WTC11 (cell line): ENCODE measurements at regions not wholly inside any gene's neighbourhood (a gene's known extent, or its start where the extent isn't known, plus 50 kb on each side); places are given as distances from the start of the nearest gene placed in this dataset.

Experiments
- ELF4 ChIP-seq: sonication (generic); formaldehyde crosslinking; IDR thresholded peaks from 2 replicates; pipeline ENCODE4 v1.8.1; 2022; ENCODE audit warnings: low read depth, mild to moderate bottlenecking, moderate library complexity, missing genetic modification reagents
- FOXJ3 ChIP-seq: sonication (generic); formaldehyde crosslinking; IDR thresholded peaks from 2 replicates; pipeline ENCODE4 v1.9.0; 2021; ENCODE audit warnings: missing genetic modification reagents, mild to moderate bottlenecking, borderline replicate concordance
- IRF2 ChIP-seq: sonication (generic); formaldehyde crosslinking; IDR thresholded peaks from 2 replicates; pipeline ENCODE4 v1.8.0; 2022; ENCODE audit warnings: low read depth, missing genetic modification reagents, borderline replicate concordance
- TEAD4 ChIP-seq: sonication (generic); formaldehyde crosslinking; IDR thresholded peaks from 2 replicates; pipeline ENCODE4 v1.8.0; 2022; ENCODE audit warnings: mild to moderate bottlenecking, missing genetic modification reagents
- ZNF232 ChIP-seq: sonication (generic); formaldehyde crosslinking; IDR thresholded peaks from 2 replicates; pipeline ENCODE4 v1.8.0; 2022; ENCODE audit warnings: mild to moderate bottlenecking, missing genetic modification reagents
- ZNF423 ChIP-seq: fragments of 250-450 bp; sonication (Bioruptor Pico); IDR thresholded peaks from 2 replicates; pipeline ENCODE4 v2.1.2; 2022; ENCODE audit warnings: mild to moderate bottlenecking, moderate library complexity
- ZNF671 ChIP-seq: fragments of 250-450 bp; sonication (Bioruptor Pico); IDR thresholded peaks from 2 replicates; pipeline ENCODE4 v1.8.0; 2021; ENCODE audit warnings: mild to moderate bottlenecking
- TF ChIP-seq, protein P1 (sequence below): fragments of 200-600 bp; IDR thresholded peaks from 2 replicates; pipeline ENCODE4 v1.8.0; 2022; ENCODE audit warnings: antibody characterized with exemption
- TF ChIP-seq, protein P2 (sequence below): sonication (generic); formaldehyde crosslinking; IDR thresholded peaks from 2 replicates; pipeline ENCODE4 v1.8.0; 2022; ENCODE audit warnings: mild to moderate bottlenecking, missing genetic modification reagents
- TF ChIP-seq, protein P3 (sequence below): sonication (generic); formaldehyde crosslinking; IDR thresholded peaks from 2 replicates; pipeline ENCODE4 v1.8.1; 2022; ENCODE audit warnings: low read depth, mild to moderate bottlenecking, moderate library complexity, missing genetic modification reagents, borderline replicate concordance
- TF ChIP-seq, protein P4 (sequence below): sonication (generic); formaldehyde crosslinking; IDR thresholded peaks from 2 replicates; pipeline ENCODE4 v1.8.1; 2023; ENCODE audit warnings: mild to moderate bottlenecking, moderate library complexity, missing genetic modification reagents
- TF ChIP-seq, protein P5 (sequence below): sonication (generic); formaldehyde crosslinking; conservative IDR thresholded peaks from 2 replicates; pipeline ENCODE4 v1.8.1; 2022; ENCODE audit warnings: mild to moderate bottlenecking, missing genetic modification reagents
- TF ChIP-seq, protein P6 (sequence below): sonication (generic); formaldehyde crosslinking; IDR thresholded peaks from 2 replicates; pipeline ENCODE4 v1.8.1; 2023; ENCODE audit warnings: mild to moderate bottlenecking, missing genetic modification reagents, moderate library complexity
- TF ChIP-seq, protein P7 (sequence below): sonication (generic); formaldehyde crosslinking; IDR thresholded peaks from 2 replicates; pipeline ENCODE4 v1.8.0; 2022; ENCODE audit warnings: missing genetic modification reagents

DNA sequence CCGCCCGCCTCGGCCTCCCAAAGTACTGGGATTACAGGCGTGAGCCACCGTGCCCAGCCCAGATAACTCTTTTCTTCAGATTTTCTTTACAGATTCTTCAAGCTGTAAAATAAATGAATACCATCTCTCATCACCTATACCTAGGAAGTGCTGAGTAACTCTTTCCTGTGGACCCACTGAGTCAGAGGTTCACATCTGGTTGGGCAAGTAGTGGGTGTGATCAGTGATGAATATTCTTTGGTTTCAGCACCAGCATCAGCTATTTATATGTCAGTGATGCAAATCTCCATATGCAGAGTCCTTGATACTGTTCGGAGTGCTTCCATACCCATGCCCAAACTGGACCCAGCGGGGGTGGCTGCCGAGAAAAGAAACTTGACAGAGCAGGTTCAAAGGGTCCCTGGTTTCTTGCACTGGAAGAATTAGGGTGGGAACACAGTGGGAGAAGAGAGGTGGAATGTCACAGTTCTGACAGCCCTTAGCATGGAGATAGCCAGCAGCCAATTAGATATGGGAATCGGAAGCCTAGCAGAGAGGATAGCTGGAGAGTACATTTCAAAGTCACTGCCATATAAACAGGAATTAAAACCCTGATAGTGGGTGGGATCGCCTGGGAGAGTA is 64.9 kb upstream of the DDR1 start:
- TF ChIP-seq, protein P1, sequence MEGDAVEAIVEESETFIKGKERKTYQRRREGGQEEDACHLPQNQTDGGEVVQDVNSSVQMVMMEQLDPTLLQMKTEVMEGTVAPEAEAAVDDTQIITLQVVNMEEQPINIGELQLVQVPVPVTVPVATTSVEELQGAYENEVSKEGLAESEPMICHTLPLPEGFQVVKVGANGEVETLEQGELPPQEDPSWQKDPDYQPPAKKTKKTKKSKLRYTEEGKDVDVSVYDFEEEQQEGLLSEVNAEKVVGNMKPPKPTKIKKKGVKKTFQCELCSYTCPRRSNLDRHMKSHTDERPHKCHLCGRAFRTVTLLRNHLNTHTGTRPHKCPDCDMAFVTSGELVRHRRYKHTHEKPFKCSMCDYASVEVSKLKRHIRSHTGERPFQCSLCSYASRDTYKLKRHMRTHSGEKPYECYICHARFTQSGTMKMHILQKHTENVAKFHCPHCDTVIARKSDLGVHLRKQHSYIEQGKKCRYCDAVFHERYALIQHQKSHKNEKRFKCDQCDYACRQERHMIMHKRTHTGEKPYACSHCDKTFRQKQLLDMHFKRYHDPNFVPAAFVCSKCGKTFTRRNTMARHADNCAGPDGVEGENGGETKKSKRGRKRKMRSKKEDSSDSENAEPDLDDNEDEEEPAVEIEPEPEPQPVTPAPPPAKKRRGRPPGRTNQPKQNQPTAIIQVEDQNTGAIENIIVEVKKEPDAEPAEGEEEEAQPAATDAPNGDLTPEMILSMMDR, result no peak
- TF ChIP-seq TEAD4 (no peak), IRF2 (CRISPR knock-in tag) (no peak), ELF4 (CRISPR knock-in tag) (no peak), ZNF232 (CRISPR knock-in tag) (no peak), ZNF423 (CRISPR knock-in tag) (no peak), FOXJ3 (CRISPR knock-in tag) (no peak), ZNF671 (no peak)
- TF ChIP-seq, protein P2, sequence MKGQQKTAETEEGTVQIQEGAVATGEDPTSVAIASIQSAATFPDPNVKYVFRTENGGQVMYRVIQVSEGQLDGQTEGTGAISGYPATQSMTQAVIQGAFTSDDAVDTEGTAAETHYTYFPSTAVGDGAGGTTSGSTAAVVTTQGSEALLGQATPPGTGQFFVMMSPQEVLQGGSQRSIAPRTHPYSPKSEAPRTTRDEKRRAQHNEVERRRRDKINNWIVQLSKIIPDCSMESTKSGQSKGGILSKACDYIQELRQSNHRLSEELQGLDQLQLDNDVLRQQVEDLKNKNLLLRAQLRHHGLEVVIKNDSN, result no peak
- TF ChIP-seq, protein P3, sequence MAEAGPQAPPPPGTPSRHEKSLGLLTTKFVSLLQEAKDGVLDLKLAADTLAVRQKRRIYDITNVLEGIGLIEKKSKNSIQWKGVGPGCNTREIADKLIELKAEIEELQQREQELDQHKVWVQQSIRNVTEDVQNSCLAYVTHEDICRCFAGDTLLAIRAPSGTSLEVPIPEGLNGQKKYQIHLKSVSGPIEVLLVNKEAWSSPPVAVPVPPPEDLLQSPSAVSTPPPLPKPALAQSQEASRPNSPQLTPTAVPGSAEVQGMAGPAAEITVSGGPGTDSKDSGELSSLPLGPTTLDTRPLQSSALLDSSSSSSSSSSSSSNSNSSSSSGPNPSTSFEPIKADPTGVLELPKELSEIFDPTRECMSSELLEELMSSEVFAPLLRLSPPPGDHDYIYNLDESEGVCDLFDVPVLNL (CRISPR knock-in tag), result no peak
- TF ChIP-seq, protein P4, sequence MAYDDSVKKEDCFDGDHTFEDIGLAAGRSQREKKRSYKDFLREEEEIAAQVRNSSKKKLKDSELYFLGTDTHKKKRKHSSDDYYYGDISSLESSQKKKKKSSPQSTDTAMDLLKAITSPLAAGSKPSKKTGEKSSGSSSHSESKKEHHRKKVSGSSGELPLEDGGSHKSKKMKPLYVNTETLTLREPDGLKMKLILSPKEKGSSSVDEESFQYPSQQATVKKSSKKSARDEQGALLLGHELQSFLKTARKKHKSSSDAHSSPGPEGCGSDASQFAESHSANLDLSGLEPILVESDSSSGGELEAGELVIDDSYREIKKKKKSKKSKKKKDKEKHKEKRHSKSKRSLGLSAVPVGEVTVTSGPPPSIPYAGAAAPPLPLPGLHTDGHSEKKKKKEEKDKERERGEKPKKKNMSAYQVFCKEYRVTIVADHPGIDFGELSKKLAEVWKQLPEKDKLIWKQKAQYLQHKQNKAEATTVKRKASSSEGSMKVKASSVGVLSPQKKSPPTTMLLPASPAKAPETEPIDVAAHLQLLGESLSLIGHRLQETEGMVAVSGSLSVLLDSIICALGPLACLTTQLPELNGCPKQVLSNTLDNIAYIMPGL (CRISPR knock-in tag), result no peak
- TF ChIP-seq, protein P5, sequence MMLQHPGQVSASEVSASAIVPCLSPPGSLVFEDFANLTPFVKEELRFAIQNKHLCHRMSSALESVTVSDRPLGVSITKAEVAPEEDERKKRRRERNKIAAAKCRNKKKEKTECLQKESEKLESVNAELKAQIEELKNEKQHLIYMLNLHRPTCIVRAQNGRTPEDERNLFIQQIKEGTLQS, result no peak
- TF ChIP-seq, protein P6, sequence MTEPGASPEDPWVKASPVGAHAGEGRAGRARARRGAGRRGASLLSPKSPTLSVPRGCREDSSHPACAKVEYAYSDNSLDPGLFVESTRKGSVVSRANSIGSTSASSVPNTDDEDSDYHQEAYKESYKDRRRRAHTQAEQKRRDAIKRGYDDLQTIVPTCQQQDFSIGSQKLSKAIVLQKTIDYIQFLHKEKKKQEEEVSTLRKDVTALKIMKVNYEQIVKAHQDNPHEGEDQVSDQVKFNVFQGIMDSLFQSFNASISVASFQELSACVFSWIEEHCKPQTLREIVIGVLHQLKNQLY (CRISPR knock-in tag), result no peak
- TF ChIP-seq, protein P7, sequence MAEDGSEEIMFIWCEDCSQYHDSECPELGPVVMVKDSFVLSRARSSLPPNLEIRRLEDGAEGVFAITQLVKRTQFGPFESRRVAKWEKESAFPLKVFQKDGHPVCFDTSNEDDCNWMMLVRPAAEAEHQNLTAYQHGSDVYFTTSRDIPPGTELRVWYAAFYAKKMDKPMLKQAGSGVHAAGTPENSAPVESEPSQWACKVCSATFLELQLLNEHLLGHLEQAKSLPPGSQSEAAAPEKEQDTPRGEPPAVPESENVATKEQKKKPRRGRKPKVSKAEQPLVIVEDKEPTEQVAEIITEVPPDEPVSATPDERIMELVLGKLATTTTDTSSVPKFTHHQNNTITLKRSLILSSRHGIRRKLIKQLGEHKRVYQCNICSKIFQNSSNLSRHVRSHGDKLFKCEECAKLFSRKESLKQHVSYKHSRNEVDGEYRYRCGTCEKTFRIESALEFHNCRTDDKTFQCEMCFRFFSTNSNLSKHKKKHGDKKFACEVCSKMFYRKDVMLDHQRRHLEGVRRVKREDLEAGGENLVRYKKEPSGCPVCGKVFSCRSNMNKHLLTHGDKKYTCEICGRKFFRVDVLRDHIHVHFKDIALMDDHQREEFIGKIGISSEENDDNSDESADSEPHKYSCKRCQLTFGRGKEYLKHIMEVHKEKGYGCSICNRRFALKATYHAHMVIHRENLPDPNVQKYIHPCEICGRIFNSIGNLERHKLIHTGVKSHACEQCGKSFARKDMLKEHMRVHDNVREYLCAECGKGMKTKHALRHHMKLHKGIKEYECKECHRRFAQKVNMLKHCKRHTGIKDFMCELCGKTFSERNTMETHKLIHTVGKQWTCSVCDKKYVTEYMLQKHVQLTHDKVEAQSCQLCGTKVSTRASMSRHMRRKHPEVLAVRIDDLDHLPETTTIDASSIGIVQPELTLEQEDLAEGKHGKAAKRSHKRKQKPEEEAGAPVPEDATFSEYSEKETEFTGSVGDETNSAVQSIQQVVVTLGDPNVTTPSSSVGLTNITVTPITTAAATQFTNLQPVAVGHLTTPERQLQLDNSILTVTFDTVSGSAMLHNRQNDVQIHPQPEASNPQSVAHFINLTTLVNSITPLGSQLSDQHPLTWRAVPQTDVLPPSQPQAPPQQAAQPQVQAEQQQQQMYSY, result no peak
